CD14-positive monocyte (primary cell): ENCODE measurements at regions not wholly inside any gene's neighbourhood (a gene's known extent, or its start where the extent isn't known, plus 50 kb on each side); places are given as distances from the start of the nearest gene placed in this dataset.

ENCODE experiments used
- DNase-seq, 3 donors: peaks; one replicate each; pipeline ENCODE4 v3.0.0-alpha.2; 2011 to 2022
- H2AFZ ChIP-seq: 2 replicates; pipeline ENCODE4 v1.6.0; 2012; ENCODE audit warnings: mild to moderate bottlenecking, low read depth, low read length, inconsistent platforms; ENCODE audit not compliant: insufficient read depth, poor library complexity, severe bottlenecking
- H3K27ac ChIP-seq, 2 donors: 1 replicate in 1 of 2; 2 replicates in 1 of 2; pipeline ENCODE4 v1.5.1; 2012 to 2013; ENCODE audit warnings: low read length in 2 of 2, control low read depth in 1 of 2, inconsistent platforms in 1 of 2, low read depth in 1 of 2, mild to moderate bottlenecking in 1 of 2
- H3K27me3 ChIP-seq, 2 donors: one replicate each; pipeline versions ENCODE4 v1.6.0 to v1.6.1; 2011 to 2013; ENCODE audit warnings: low read length in 2 of 2; ENCODE audit not compliant: control insufficient read depth in 2 of 2, insufficient read depth in 2 of 2
- H3K36me3 ChIP-seq, 2 donors: replicated peaks in 1 of 2; 1 replicate in 1 of 2; 2 replicates in 1 of 2; pipeline versions ENCODE4 v1.5.1 to v1.6.1; 2012 to 2013; ENCODE audit warnings: low read length in 2 of 2, control low read depth in 1 of 2, inconsistent platforms in 1 of 2, mild to moderate bottlenecking in 1 of 2; ENCODE audit not compliant: insufficient read depth in 2 of 2, control insufficient read depth in 1 of 2
- H3K4me1 ChIP-seq, 2 donors: 1 replicate in 1 of 2; 2 replicates in 1 of 2; pipeline versions ENCODE4 v1.5.1 to v1.6.1; 2012 to 2013; ENCODE audit warnings: low read length in 2 of 2, control low read depth in 1 of 2, inconsistent platforms in 1 of 2, mild to moderate bottlenecking in 1 of 2, moderate library complexity in 1 of 2; ENCODE audit not compliant: insufficient read depth in 2 of 2, control insufficient read depth in 1 of 2
- H3K4me2 ChIP-seq: replicated peaks from 2 replicates; pipeline ENCODE3; 2012; ENCODE audit warnings: low read length, moderate library complexity, mild to moderate bottlenecking; ENCODE audit not compliant: poor library complexity, severe bottlenecking; ENCODE audit errors: extremely low read depth
- H3K4me3 ChIP-seq, 3 experiments: fragments of 200-600 bp in 1 of 3; sonication (generic) in 1 of 3; replicated peaks in 1 of 3; 1 replicate in 2 of 3; 2 replicates in 1 of 3; pipeline ENCODE4 v1.5.1; 2011 to 2013; ENCODE audit warnings: low read length in 3 of 3, mild to moderate bottlenecking in 3 of 3, control low read depth in 2 of 3, low read depth in 2 of 3, inconsistent platforms in 1 of 3, moderate library complexity in 1 of 3
- H3K79me2 ChIP-seq: 2 replicates; pipeline ENCODE4 v1.6.0; 2012; ENCODE audit warnings: mild to moderate bottlenecking, control low read depth, inconsistent platforms, low read length, moderate library complexity; ENCODE audit not compliant: insufficient read depth
- H3K9ac ChIP-seq: 2 replicates; pipeline ENCODE4 v1.6.0; 2017; ENCODE audit warnings: low read length, mild to moderate bottlenecking; ENCODE audit not compliant: insufficient read depth, poor library complexity, severe bottlenecking
- H3K9me3 ChIP-seq, 2 donors: replicated peaks in 1 of 2; 1 replicate in 1 of 2; 2 replicates in 1 of 2; pipeline versions ENCODE4 v1.5.1 to v1.6.1; 2012 to 2013; ENCODE audit warnings: low read length in 2 of 2, control low read depth in 1 of 2; ENCODE audit not compliant: control insufficient read depth in 1 of 2, insufficient read depth in 1 of 2
- H4K20me1 ChIP-seq: 2 replicates; pipeline ENCODE4 v1.6.0; 2012; ENCODE audit warnings: mild to moderate bottlenecking, low read length, control low read depth, moderate library complexity; ENCODE audit not compliant: insufficient read depth
- H3K27ac Mint-ChIP-seq, 7 donors: one replicate each; pipeline ENCODE4 v1.8.0; 2020; ENCODE audit warnings: mild to moderate bottlenecking in 7 of 7, mixed read lengths in 7 of 7, moderate library complexity in 6 of 7, inconsistent platforms in 2 of 7
- H3K27me3 Mint-ChIP-seq, 3 donors: one replicate each; pipeline ENCODE4 v1.8.0; 2021 to 2022; ENCODE audit warnings: low read depth in 3 of 3, mild to moderate bottlenecking in 3 of 3, mixed read lengths in 3 of 3, moderate library complexity in 3 of 3, inconsistent platforms in 1 of 3
- H3K36me3 Mint-ChIP-seq, 2 donors: one replicate each; pipeline ENCODE4 v1.8.0; 2020; ENCODE audit warnings: mixed read lengths in 2 of 2, inconsistent platforms in 1 of 2, mild to moderate bottlenecking in 1 of 2
- H3K4me1 Mint-ChIP-seq: one replicate; pipeline ENCODE4 v1.8.0; 2020; ENCODE audit warnings: mild to moderate bottlenecking, mixed read lengths
- H3K4me3 Mint-ChIP-seq, 2 donors: one replicate each; pipeline ENCODE4 v1.8.0; 2020; ENCODE audit warnings: mild to moderate bottlenecking in 2 of 2, mixed read lengths in 2 of 2, moderate library complexity in 1 of 2
- H3K9me3 Mint-ChIP-seq, 7 donors: one replicate each; pipeline ENCODE4 v1.8.0; 2020 to 2022; ENCODE audit warnings: mixed read lengths in 7 of 7, mild to moderate bottlenecking in 6 of 7, moderate library complexity in 6 of 7, inconsistent platforms in 2 of 7
- CTCF ChIP-seq: fragments of 200-600 bp; IDR thresholded peaks from one replicate; pipeline ENCODE4 v1.8.0; 2022; ENCODE audit warnings: antibody characterized with exemption, mild to moderate bottlenecking
- WGBS: methylation state at CpG from one replicate; pipeline ENCODE4 v1.1.5; 2013; ENCODE audit warnings: missing lambda C conversion rate; ENCODE audit not compliant: insufficient coverage; 5-methylcytosine and 5-hydroxymethylcytosine counted together
- intact Hi-C, 2 donors: fragments of 100-400 bp; cut with micrococcal nuclease; formaldehyde crosslinking; loops; one replicate each; pipeline versions ENCODE4 v1.15.0 to v1.15.1; 2023

- Mint-ChIP-seq H3K9me3 (peaks cover 0 to 8% (median 5%) of the 10 kb centered on the region in 7 donors), H3K4me1 (no peaks in the 10 kb centered on the region), H3K27me3 (peaks cover 1 to 28% (median 20%) of the 10 kb centered on the region in 3 donors), H3K27ac (no peak overlapping the region), H3K4me3 (no peak overlapping the region), H3K36me3 (no peaks in the 10 kb centered on the region)
- H2AFZ ChIP-seq, result no peak overlapping the region
- intact Hi-C loops, result no loop called here
- no peak overlapping the region for H3K27ac ChIP-seq
- H3K4me3 ChIP-seq, result no peak overlapping the region
- no peaks in the 10 kb centered on the region for H3K79me2 ChIP-seq
- H3K4me2 ChIP-seq, result no peak overlapping the region
- H3K9ac ChIP-seq, result no peak overlapping the region
- no peaks in the 10 kb centered on the region for H3K36me3 ChIP-seq
- H3K9me3 ChIP-seq, result no peaks in the 10 kb centered on the region
- no CpG with 5 or more reads among the region's 1 CpG for WGBS
- no peaks in the 10 kb centered on the region for H3K4me1 ChIP-seq
- no peak for DNase-seq
- peaks cover 3 to 5% of the 10 kb centered on the region in 2 donors for H3K27me3 ChIP-seq
- no peaks in the 10 kb centered on the region for H4K20me1 ChIP-seq
- no peak for TF ChIP-seq CTCF
Observed at GRCh38 chr1:229892515-229893117, 174.4 kb upstream of the GALNT2 start.

GRCh38 chr1:229893762-229894444 is 173.1 kb upstream of the GALNT2 start:
- intact Hi-C loops, result no loop called here
- no peaks in the 10 kb centered on the region for H3K4me1 Mint-ChIP-seq
- no peaks in the 10 kb centered on the region for H3K36me3 Mint-ChIP-seq
- H3K27me3 ChIP-seq, result peaks cover 3 to 5% of the 10 kb centered on the region in 2 donors
- WGBS, result 88% methylated on average over 7 of the region's 10 CpGs
- peak in 1 of 3 donors; percentile 9 for DNase-seq
- H3K27ac ChIP-seq, result no peak overlapping the region
- H3K4me3 ChIP-seq, result no peak overlapping the region
- peaks cover 1 to 28% (median 20%) of the 10 kb centered on the region in 3 donors for H3K27me3 Mint-ChIP-seq
- no peaks in the 10 kb centered on the region for H3K79me2 ChIP-seq
- H4K20me1 ChIP-seq, result no peaks in the 10 kb centered on the region
- no peak for TF ChIP-seq CTCF
- no peaks in the 10 kb centered on the region for H3K9me3 ChIP-seq
- no peaks in the 10 kb centered on the region for H3K36me3 ChIP-seq
- no peak overlapping the region for H3K4me2 ChIP-seq
- H3K4me1 ChIP-seq, result no peaks in the 10 kb centered on the region
- H3K4me3 Mint-ChIP-seq, result no peak overlapping the region
- no peak overlapping the region for H2AFZ ChIP-seq
- peaks cover 0 to 8% (median 3%) of the 10 kb centered on the region in 7 donors for H3K9me3 Mint-ChIP-seq
- H3K27ac Mint-ChIP-seq, result no peak overlapping the region
- no peak overlapping the region for H3K9ac ChIP-seq
